ENCODE measurements at regions not wholly inside any gene's neighbourhood (a gene's known extent, or its start where the extent isn't known, plus 50 kb on each side); places are given as distances from the start of the nearest gene placed in this dataset.

DNA sequence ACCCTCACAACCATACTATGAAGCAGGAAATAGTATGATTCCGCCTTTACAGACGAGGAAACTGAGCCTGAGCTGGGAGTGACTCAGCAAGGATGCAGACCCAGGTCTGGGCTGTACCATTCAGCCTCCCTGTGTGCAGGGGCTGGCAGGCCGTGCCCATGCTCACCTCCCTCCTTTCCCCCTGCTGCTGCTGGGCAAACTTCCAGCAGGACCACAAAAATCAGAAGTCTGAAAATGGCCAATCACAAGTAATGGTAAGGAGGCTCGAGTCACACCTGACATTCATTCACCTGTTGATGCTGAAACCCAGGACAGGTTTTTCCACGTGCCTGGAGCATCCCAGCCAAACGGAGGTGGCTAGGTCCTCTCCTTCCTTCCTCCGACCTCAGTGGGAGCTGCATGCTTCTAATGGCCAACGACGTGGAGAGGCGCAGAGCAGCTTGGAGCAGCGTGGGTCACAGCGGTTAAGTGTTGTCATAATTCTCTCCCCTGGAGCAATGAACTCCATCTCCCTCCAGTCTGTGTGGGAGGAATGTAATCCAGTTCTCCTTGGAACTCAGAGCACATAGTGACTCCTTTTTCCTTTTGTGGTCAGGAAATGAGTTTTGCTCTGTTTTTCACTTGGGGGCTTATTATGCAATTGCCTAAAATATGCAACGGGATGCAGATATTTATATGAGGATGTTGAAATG lies 371.7 kb downstream of the BCOR start:
- DNase-seq: no peak

GRCh38 chrX:39726771-39727170 lies 371.0 kb downstream of the BCOR start:
- no peak for DNase-seq

- no peak for DNase-seq
These were observed 369.7 kb downstream of the BCOR start for GRCh38 chrX:39728025-39728424.

DNA sequence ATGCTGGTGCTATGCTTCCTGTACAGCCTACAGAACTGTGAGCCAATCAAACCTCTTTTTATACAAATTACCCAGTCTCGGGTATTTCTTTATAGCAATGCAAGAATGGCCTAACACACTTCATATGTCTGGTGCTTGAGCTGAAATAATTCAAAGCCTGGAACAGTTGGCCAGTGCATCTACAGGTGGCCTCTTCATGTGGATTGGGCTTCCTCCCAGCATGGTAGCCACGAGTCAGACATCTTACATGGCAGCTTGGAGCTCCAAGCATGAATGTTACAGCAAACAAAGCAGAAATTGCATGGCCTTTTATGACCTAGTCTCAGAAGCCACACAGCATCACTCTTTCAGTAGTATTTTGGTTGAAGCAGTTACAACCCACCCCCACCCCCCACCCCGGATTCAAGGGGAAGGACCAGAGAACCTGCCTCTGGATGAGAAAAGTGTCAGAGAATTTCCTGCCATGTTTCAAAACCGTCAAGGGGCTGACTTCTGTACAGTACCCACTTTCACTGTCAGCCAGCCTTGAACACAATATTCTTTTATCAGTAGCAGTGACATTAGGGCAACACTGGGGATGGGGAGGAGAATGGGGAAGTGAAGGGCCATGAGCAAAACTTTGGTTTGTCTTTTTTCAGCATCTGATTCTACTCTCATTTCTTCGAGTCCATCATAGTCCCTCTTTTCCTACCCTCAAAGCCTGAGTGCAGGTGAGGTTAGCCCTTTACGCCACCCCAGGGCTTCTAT lies 368.7 kb downstream of the BCOR start:
- no peak for DNase-seq

GRCh38 chrX:39729981-39730661 lies 367.6 kb downstream of the BCOR start:
- no peak for DNase-seq

DNA sequence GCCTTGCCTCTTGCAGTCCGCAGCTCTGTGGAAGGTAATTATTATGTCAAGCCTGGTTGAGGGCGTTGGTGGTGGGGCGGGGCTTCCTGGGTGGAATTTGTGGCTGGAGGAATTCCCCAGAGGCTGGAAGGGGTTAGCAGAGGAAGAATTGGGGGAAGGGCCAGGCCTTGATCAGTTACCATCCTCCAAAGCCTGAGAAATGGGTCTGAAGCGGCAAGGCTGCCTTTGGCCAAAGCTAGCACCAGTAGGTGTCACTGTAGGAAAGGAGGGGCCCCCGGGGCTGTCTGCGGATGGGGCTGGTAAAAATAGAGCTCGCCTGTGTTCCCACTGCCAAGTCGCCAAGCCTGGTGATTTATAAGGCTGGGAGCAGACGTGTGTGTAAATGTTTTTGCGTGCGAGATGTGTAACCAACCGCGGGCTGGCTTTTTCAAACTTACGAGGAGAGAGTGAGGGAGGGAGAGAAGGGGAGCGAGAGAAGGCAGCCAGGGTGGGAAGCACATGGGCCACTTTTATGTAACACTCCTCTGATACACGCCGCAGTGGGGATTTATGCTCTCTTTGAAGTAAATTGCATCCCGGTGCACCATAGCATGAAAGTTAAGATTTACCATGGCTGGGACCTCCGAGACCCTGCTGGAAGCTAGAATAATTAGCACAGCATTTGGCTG lies 367.0 kb downstream of the BCOR start:
- peak; percentile 68 for DNase-seq

GRCh38 chrX:39731330-39731667 lies 366.5 kb downstream of the BCOR start:
- no peak for DNase-seq

DNA sequence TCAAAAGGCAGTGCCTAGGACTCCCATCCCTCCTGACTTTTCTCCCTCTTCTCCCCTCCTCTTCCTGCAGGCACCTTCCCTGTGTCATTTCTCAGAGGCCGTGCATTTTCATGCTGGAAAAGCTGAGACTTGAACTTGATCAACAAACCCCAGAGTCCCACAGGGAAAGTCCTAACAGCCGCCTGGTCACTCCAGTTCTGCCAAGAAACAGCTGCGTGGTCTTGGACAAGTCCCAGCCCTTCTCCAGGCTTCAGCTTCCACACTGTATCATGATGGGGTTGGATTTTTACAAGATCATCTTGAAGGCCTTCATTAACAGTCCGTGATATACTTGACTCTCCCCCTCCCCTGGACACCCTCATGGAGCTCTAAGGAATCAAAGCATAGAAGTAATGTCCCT lies 366.0 kb downstream of the BCOR start:
- DNase-seq: no peak

GRCh38 chrX:39733745-39734144 lies 364.0 kb downstream of the BCOR start:
- DNase-seq: no peak

GRCh38 chrX:39734174-39734776 lies 363.5 kb downstream of the BCOR start:
- no peak for DNase-seq

DNA sequence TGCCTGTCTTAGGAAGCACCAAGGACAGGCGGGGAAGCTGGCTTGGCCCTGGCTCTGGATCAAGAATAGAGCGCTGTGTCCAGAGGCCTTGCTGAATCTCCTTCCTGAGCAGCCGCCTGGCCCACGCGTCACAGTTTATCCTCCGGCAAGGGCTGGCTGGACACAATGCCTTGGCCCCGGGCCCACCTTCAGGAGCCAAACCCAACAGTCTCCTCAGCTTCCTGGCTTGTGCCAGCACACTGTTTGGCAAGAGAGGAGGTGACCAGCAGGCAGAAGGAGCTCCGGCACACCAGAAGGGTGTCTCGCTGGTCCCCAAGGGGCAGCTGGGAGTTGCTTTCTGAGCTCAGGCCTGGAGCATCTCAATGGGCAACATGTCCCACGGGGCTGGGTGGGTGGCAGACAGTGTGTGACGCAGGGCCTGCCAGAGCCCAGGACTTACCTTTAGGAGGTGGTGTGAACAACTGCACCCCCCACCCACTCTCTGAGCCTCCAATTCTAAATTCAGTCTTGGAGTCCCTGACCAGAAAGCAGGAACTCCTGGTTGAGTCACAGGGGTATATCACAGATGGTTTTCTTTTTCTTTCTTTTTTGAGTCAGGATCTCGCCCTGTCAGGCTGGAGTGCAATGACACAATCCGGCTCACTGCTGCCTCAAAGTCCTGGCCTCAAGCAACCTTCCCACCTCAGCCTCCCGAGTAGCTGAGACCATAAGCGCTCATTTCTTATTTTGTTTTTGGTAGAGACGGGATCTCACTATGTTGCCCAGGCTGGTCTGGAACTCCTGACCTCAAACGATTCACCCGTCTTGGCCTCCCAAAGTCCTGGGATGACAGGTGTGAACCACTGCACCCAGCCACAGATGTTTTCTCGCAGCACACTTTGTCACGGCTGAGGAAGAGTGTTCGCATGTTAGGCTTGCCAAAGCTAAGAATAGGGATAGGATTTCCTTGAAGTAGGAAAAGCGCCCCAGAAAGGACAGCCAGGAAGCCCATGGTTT lies 361.2 kb downstream of the BCOR start:
- no peak for DNase-seq

DNA sequence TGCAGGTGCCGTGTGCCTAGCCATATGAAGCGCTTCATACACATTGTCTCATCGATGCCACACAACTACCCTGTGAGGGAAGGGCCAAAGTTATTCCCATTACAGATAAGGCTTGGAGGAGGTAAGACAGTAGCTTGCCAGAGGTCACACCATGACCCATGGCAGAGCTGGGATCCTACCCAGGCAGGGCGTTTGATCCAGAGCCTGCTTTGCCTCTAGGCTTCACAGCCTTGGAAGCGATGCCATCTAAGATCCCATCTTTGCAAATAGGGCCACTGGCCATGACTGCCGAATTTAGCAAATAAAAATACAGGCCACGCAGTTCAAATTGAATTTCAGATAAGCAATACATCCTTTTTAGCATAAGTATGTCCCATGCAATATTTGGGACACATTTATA lies 358.2 kb downstream of the BCOR start:
- no peak for DNase-seq

- DNase-seq: no peak
These were observed 357.7 kb downstream of the BCOR start for GRCh38 chrX:39740078-39740477.

DNA sequence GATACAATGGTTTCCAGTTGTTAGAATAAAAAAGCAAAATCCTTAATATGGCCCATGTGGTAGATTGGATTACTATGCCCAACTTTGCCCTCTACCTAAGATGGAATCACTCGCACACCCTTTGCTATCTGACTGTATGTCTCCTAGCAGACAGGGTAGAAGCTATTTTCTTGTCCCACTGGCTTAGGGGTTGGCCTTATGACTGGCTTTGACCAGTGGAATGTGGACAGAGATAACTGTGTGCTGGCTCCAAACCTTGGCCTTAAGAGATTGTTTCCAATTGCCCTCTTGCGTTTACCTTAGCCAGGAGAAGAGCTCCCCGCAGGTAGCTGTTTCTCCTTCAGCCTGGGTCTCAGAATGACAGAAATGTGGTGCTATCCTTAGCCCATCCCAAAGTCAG lies 355.9 kb downstream of the BCOR start:
- DNase-seq: no peak

DNA sequence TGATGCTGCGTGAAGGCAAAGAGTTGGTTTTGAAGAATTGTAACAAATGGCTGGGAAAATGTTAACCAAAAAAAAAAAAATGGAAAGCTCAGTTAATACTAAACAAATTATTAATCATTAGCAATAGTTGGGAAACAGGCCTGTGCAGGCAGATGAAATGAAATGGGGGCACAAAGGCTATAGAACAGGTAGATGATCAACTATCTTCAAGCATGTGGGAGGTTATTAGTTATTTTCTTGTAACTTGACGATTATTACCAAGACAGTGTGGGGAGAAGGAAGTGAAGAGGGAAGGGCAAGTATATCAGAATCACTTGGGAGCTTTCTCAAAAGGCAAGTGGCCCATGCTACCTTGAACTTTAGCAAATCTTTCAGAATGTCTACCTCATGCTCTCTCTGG lies 351.9 kb downstream of the BCOR start:
- no peak for DNase-seq

DNA sequence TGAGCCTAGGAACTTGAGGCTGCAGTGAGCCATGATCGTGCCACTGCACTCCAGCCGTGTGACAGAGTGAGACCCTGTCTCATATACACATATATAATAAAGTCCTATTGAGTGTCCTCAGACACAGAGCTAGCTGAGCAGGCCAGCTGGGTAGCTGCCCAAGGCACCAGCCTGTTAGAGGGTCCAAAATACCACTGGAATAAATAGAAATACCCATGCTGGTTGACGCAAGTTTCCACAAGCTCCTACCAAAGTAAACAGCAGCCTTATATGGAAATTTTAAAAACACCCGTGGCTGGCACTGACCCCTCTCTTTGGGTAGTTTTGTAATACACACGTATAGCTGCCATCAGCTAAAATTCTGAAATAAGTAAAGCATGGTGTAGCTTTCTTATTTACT lies 348.6 kb downstream of the BCOR start:
- no peak for DNase-seq

- DNase-seq: no peak
These were observed 348.0 kb downstream of the BCOR start for GRCh38 chrX:39749728-39750127.

GRCh38 chrX:39750256-39750790 lies 347.4 kb downstream of the BCOR start:
- DNase-seq: no peak

GRCh38 chrX:39750848-39751247 lies 346.9 kb downstream of the BCOR start:
- no peak for DNase-seq

DNA sequence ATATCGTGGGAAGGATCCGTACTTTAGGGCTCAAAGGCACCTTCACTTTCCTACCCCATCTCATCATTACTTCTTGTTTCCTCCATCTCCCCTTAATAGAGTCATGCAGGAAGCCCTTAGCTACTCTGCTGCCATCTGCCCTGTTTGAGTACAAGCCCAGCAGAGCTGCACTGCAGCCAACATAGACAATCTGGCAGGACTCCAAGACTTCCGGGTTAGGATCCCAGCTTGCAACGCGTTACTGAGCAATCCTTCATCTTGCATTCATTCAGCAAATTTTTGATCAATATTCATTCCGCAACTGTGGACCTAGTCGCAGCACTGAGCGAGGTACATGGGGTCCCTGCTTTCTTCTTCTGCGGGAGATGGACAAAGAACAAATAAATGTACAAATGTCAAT lies 344.9 kb downstream of the BCOR start:
- DNase-seq: no peak

DNA sequence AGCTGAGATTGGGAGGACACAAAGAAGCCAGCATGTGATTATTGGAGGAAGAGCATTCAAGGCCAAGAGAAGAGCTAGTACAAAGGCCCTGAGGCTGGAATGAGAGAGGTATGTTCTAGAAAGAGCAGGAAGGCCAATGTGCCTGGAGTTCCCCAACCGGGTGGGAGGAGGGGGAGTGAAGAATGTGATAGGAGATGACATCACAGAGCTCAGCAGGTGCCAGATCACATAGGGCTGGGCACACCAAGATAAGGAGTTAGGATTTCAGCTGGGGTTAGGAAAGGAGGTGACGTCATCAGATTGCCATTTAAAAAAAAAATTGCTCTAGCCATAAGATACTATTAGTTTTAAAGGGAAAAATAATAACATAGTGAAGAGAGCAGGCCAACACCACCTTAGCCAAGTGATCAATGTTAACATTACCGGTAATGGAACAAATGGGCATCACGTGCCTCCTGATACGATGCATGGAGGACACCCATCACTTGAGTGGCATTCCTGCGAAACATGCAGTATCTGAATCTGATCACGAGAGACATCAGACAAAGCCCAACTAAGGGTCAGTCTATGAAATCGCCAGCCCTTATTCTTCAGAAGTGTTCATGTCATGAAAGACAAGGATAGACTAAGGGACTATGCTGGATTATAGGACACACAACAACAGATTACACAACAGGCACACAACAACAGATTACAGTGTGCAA lies 344.3 kb downstream of the BCOR start:
- no peak for DNase-seq
